B cell (primary cell): ENCODE measurements at regions not wholly inside any gene's neighbourhood (a gene's known extent, or its start where the extent isn't known, plus 50 kb on each side); places are given as distances from the start of the nearest gene placed in this dataset.

Source experiments
- ATAC-seq: fragments of 200-7000 bp; cut with Tn5 transposase; one replicate; pipeline ENCODE4 v1.10.0; 2021; ENCODE audit warnings: low read depth, mild to moderate bottlenecking, moderate number of reproducible peaks, moderate library complexity
- CTCF ChIA-PET: fragments of 350-600 bp; sonication (Branson Sonifier 250); formaldehyde crosslinking; loops from one replicate; lab custom pipeline; 2021; ENCODE audit warnings: antibody characterized with exemption, inconsistent platforms; lab: Charles Lee
- POLR2A ChIA-PET: fragments of 350-600 bp; sonication (Branson Sonifier 250); formaldehyde crosslinking; loops from one replicate; lab custom pipeline; 2021; ENCODE audit warnings: antibody characterized with exemption; lab: Charles Lee
- DNase-seq: peaks from one replicate; pipeline ENCODE4 v3.0.0; 2013
- H2AFZ ChIP-seq: 2 replicates; pipeline ENCODE4 v1.6.1; 2012; ENCODE audit warnings: mild to moderate bottlenecking, low read depth, low read length; ENCODE audit not compliant: insufficient read depth, poor library complexity, severe bottlenecking
- H3K27ac ChIP-seq, 2 donors: 1 replicate in 1 of 2; 2 replicates in 1 of 2; pipeline ENCODE4 v1.5.1; 2012 to 2013; ENCODE audit warnings: low read length in 2 of 2, mild to moderate bottlenecking in 2 of 2, moderate library complexity in 1 of 2
- H3K27me3 ChIP-seq, 4 experiments: fragments of 200-600 bp in 1 of 4; sonication (generic) in 1 of 4; replicated peaks in 1 of 4; 1 replicate in 2 of 4; 2 replicates in 2 of 4; pipeline versions ENCODE4 v1.6.1 to v1.7.0; 2013 to 2016; ENCODE audit warnings: low read length in 3 of 4, mild to moderate bottlenecking in 2 of 4, mixed read lengths in 1 of 4, moderate library complexity in 1 of 4; ENCODE audit not compliant: insufficient read depth in 4 of 4, control insufficient read depth in 3 of 4; ENCODE audit errors: control extremely low read depth in 1 of 4
- H3K36me3 ChIP-seq, 2 experiments: replicated peaks in 1 of 2; 1 replicate in 1 of 2; 2 replicates in 1 of 2; pipeline versions ENCODE4 v1.6.1 to v1.7.1; 2013; ENCODE audit warnings: low read length in 1 of 2; ENCODE audit not compliant: insufficient read depth in 2 of 2, control insufficient read depth in 1 of 2; ENCODE audit errors: control extremely low read depth in 1 of 2, extremely low read depth in 1 of 2
- H3K4me1 ChIP-seq, 2 donors: fragments of 200-600 bp in 1 of 2; sonication (generic) in 1 of 2; 1 replicate in 1 of 2; 2 replicates in 1 of 2; pipeline versions ENCODE4 v1.5.1 to v1.6.1; 2013 to 2017; ENCODE audit warnings: low read length in 2 of 2; ENCODE audit not compliant: control insufficient read depth in 2 of 2, insufficient read depth in 2 of 2
- H3K4me2 ChIP-seq: replicated peaks from 2 replicates; pipeline ENCODE3; 2012; ENCODE audit warnings: mild to moderate bottlenecking, low read depth, low read length; ENCODE audit not compliant: poor library complexity, severe bottlenecking
- H3K4me3 ChIP-seq, 5 experiments: fragments of 200-600 bp in 1 of 5; sonication (generic) in 1 of 5; 1 replicate in 3 of 5; 2 replicates in 2 of 5; pipeline versions ENCODE4 v1.5.1 to v1.7.0; 2011 to 2016; ENCODE audit warnings: low read length in 4 of 5, mild to moderate bottlenecking in 4 of 5, low read depth in 2 of 5, control low read depth in 1 of 5, moderate library complexity in 1 of 5; ENCODE audit not compliant: insufficient read depth in 1 of 5; ENCODE audit errors: control extremely low read depth in 1 of 5, extremely low read depth in 1 of 5
- H3K79me2 ChIP-seq: fragments of 200-600 bp; sonication (generic); one replicate; pipeline ENCODE4 v1.6.0; 2016; ENCODE audit warnings: low read length; ENCODE audit not compliant: control insufficient read depth, insufficient read depth
- H3K9ac ChIP-seq: fragments of 200-600 bp; sonication (generic); 2 replicates; pipeline ENCODE4 v1.6.1; 2017; ENCODE audit warnings: mild to moderate bottlenecking, low read length, moderate library complexity
- H3K9me3 ChIP-seq, 3 donors: one replicate each; pipeline versions ENCODE4 v1.6.1 to v1.7.1; 2013; ENCODE audit warnings: low read length in 2 of 3; ENCODE audit not compliant: control insufficient read depth in 2 of 3, insufficient read depth in 1 of 3; ENCODE audit errors: control extremely low read depth in 1 of 3
- H4K20me1 ChIP-seq: 2 replicates; pipeline ENCODE4 v1.6.0; 2012; ENCODE audit warnings: mild to moderate bottlenecking, low read length; ENCODE audit not compliant: insufficient read depth, control insufficient read depth, poor library complexity, severe bottlenecking
- H3K27ac Mint-ChIP-seq: one replicate; pipeline ENCODE4 v1.8.0; 2021; ENCODE audit warnings: mixed read lengths
- H3K27me3 Mint-ChIP-seq: one replicate; pipeline ENCODE4 v1.8.0; 2021; ENCODE audit warnings: mixed read lengths
- H3K4me1 Mint-ChIP-seq: one replicate; pipeline ENCODE4 v1.8.0; 2021; ENCODE audit warnings: mixed read lengths
- H3K4me3 Mint-ChIP-seq: one replicate; pipeline ENCODE4 v1.8.0; 2021; ENCODE audit warnings: mixed read lengths
- H3K9me3 Mint-ChIP-seq: one replicate; pipeline ENCODE4 v1.8.0; 2022; ENCODE audit warnings: mixed read lengths; ENCODE audit not compliant: insufficient read depth
- CTCF ChIP-seq: fragments of 200-600 bp; IDR thresholded peaks from one replicate; pipeline ENCODE4 v1.8.0; 2022; ENCODE audit warnings: antibody characterized with exemption, mild to moderate bottlenecking
- EZH2 ChIP-seq: IDR thresholded peaks from 2 replicates; pipeline ENCODE4 v1.6.1; 2012; ENCODE audit warnings: borderline replicate concordance, low read depth, mild to moderate bottlenecking, moderate library complexity, low read length; ENCODE audit not compliant: insufficient read depth, poor library complexity, severe bottlenecking
- WGBS: methylation state at CpG from one replicate; pipeline ENCODE4 v1.1.5; 2013; ENCODE audit warnings: missing lambda C conversion rate; ENCODE audit not compliant: insufficient coverage; 5-methylcytosine and 5-hydroxymethylcytosine counted together
- intact Hi-C: fragments of 100-400 bp; cut with micrococcal nuclease; formaldehyde crosslinking; loops from one replicate; pipeline ENCODE4 v1.10.0; 2022

GRCh38 chr3:194212845-194213331 lies 76.9 kb downstream of the HES1 start:
- Histone ChIP-seq H2AFZ (no peak overlapping the region), H3K9me3 (no peaks in the 10 kb centered on the region), H3K27me3 (peaks cover 0 to 19% (median 1%) of the 10 kb centered on the region in 4 experiments), H3K4me3 (no peak overlapping the region), H3K79me2 (no peaks in the 10 kb centered on the region), H3K27ac (no peak overlapping the region), H3K4me1 (no peaks in the 10 kb centered on the region), H3K36me3 (no peaks in the 10 kb centered on the region), H3K9ac (no peak overlapping the region), H4K20me1 (no peaks in the 10 kb centered on the region), H3K4me2 (no peak overlapping the region)
- 62% methylated on average over 9 of the region's 10 CpGs for whole genome bisulfite sequencing
- Mint-ChIP-seq H3K27me3 (peaks cover 30% of the 10 kb centered on the region), H3K4me3 (no peak overlapping the region), H3K9me3 (no peaks in the 10 kb centered on the region), H3K4me1 (no peaks in the 10 kb centered on the region), H3K27ac (no peak overlapping the region)
- CTCF ChIA-PET, result no interaction called here
- TF ChIP-seq CTCF (no peak), EZH2 (no peak)
- intact Hi-C loops, result no loop called here
- no peak for ATAC-seq
- POLR2A ChIA-PET, result no interaction called here
- DNase-seq, result no peak

- peaks cover 6 to 8% of the 10 kb centered on the region in 2 donors for H3K4me1 ChIP-seq
- CTCF ChIA-PET, result no interaction called here
- H4K20me1 ChIP-seq, result no peaks in the 10 kb centered on the region
- H3K4me1 Mint-ChIP-seq, result peaks cover 10% of the 10 kb centered on the region
- H3K9ac ChIP-seq, result no peak overlapping the region
- POLR2A ChIA-PET, result no interaction called here
- no peaks in the 10 kb centered on the region for H3K9me3 ChIP-seq
- H3K27me3 Mint-ChIP-seq, result peaks cover 39% of the 10 kb centered on the region
- no peak overlapping the region for H3K27ac ChIP-seq
- no peak for TF ChIP-seq EZH2
- TF ChIP-seq CTCF, result no peak
- H2AFZ ChIP-seq, result no peak overlapping the region
- ATAC-seq (no peak), DNase-seq (no peak)
- H3K27me3 ChIP-seq, result peaks cover 0 to 15% (median 1%) of the 10 kb centered on the region in 4 experiments
- 86% methylated on average over 6 of the region's 6 CpGs for WGBS
- H3K4me3 Mint-ChIP-seq, result no peak overlapping the region
- no peak overlapping the region for H3K27ac Mint-ChIP-seq
- no peaks in the 10 kb centered on the region for H3K79me2 ChIP-seq
- H3K4me2 ChIP-seq, result no peak overlapping the region
- H3K36me3 ChIP-seq, result no peaks in the 10 kb centered on the region
- intact Hi-C loops, result no loop called here
- H3K9me3 Mint-ChIP-seq, result no peaks in the 10 kb centered on the region
- H3K4me3 ChIP-seq, result no peak overlapping the region
Observed at GRCh38 chr3:194215392-194215791, 79.4 kb downstream of the HES1 start.
